ENCODE measurements at regions not wholly inside any gene's neighbourhood (a gene's known extent, or its start where the extent isn't known, plus 50 kb on each side); places are given as distances from the start of the nearest gene placed in this dataset.

DNA sequence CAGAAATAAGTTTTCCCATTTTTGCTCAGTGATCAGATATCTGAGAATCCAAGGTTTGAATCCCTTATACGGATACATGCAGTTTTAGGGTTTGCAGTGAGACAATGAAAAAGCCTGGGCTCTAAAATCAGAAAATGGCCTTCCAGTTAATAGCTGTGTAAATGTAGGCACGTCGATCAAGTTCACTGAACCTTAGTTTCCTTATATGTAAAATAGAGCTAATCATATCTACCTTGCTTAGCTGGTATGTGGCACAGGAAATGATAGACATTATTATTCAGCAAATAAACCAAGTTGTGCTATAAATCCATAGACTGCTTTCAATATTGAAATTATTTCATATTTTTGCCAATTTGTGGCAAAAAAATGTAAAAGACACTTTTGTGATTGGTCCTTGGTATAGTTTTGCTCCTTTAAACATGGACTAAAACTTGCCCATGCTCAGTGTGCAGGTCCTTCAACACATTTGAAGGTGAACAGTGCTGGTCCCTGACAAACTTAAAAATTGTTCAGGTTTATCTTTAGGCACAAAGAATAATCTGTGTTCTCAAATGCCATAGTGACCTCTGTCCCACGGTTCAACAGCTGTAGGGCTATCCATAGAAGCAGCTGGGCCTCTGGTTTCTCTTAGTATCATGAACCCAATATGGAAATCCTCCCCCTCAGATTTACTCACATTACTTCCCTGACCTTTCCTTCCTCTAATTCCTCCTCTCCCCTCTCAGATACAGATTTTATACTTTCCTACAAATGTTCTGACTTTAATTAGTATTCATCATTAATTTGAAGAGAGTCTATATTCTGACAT lies 51.0 kb downstream of the CCDC54 start:
- H3K4me3 ChIP-seq (ENCODE audit: insufficient read depth, low read length), result no peak overlapping the region
- no peaks in the 10 kb centered on the region for H3K36me3 ChIP-seq (ENCODE audit: insufficient read depth, low read length)
- no peaks in the 10 kb centered on the region for H4K20me1 ChIP-seq (ENCODE audit: insufficient read depth, low read length)
- DNase-seq (ENCODE audit: insufficient read length, low spot score, missing footprints), result no peak
- H3K27ac ChIP-seq (ENCODE audit: low read depth, low read length), result no peak overlapping the region
- H3K79me2 ChIP-seq (ENCODE audit: insufficient read depth, low read length), result no peaks in the 10 kb centered on the region
- H3K9me3 ChIP-seq (ENCODE audit: low read depth, low read length), result no peaks in the 10 kb centered on the region
- no peaks in the 10 kb centered on the region for H3K27me3 ChIP-seq (ENCODE audit: insufficient read depth, low read length)
- TF ChIP-seq, protein P1, sequence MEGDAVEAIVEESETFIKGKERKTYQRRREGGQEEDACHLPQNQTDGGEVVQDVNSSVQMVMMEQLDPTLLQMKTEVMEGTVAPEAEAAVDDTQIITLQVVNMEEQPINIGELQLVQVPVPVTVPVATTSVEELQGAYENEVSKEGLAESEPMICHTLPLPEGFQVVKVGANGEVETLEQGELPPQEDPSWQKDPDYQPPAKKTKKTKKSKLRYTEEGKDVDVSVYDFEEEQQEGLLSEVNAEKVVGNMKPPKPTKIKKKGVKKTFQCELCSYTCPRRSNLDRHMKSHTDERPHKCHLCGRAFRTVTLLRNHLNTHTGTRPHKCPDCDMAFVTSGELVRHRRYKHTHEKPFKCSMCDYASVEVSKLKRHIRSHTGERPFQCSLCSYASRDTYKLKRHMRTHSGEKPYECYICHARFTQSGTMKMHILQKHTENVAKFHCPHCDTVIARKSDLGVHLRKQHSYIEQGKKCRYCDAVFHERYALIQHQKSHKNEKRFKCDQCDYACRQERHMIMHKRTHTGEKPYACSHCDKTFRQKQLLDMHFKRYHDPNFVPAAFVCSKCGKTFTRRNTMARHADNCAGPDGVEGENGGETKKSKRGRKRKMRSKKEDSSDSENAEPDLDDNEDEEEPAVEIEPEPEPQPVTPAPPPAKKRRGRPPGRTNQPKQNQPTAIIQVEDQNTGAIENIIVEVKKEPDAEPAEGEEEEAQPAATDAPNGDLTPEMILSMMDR (IDR thresholded peaks at IDR 0.05; ENCODE audit: extremely low read depth, low read depth, low read length), result no peak
- H2AFZ ChIP-seq (ENCODE audit: low read length), result no peak overlapping the region
- H3K4me2 ChIP-seq (ENCODE audit: insufficient read depth, low read length), result no peak overlapping the region
- H3K4me1 ChIP-seq (ENCODE audit: insufficient read depth, low read length), result peaks cover 9% of the 10 kb centered on the region

DNA sequence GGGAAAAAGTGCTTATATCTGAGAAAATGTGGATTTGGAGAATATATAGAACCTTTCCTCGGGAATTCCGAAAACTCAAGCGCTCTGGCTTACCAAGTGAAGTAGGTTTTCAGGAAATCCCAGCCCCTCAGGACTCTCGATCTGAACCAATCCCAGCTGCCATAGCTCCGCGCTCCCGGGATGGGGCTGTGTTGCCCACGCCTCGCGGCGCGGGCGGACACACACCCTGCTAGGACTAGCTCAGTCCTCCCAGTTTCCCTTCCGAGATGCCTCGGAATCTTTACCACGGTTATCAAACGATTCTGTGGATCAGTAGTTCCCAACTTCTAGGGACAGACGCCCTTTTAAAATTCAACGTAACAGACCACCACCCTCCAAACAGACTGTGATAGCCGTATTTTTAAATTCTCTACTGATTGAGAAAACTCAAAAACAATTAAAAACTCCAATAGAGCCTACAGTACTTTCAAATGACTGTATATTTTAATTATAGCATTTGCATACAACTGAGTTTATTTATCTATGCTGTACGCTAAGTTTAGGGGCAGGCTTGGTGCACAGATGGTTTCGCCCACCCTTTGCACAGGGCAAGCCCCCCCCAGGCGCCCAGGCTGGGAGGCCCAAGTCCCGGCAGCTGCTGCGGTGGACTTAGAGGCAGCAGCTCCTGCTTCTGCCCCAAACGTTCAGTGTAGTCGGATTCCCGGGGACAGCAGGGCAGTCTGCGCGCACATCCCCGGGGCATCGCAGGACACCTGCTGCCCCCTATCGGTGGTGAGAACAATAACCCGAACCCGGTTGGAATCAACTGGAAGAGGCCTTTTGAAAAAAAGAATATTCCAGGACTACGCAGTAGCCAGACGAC lies 52.3 kb downstream of the CCDC54 start:
- H3K4me1 ChIP-seq (ENCODE audit: insufficient read depth, low read length), result peaks cover 9% of the 10 kb centered on the region
- H3K9me3 ChIP-seq (ENCODE audit: low read depth, low read length), result no peaks in the 10 kb centered on the region
- no peaks in the 10 kb centered on the region for H4K20me1 ChIP-seq (ENCODE audit: insufficient read depth, low read length)
- no peaks in the 10 kb centered on the region for H3K79me2 ChIP-seq (ENCODE audit: insufficient read depth, low read length)
- peak; percentile 98 for DNase-seq (ENCODE audit: insufficient read length, low spot score, missing footprints)
- H2AFZ ChIP-seq (ENCODE audit: low read length), result peak overlapping the region; percentile 93
- TF ChIP-seq, protein P1 (IDR thresholded peaks at IDR 0.05; ENCODE audit: extremely low read depth, low read depth, low read length), result peak; percentile 89
- no peaks in the 10 kb centered on the region for H3K36me3 ChIP-seq (ENCODE audit: insufficient read depth, low read length)
- peak overlapping the region; percentile 53 for H3K27ac ChIP-seq (ENCODE audit: low read depth, low read length)
- peak overlapping the region; percentile 67 for H3K4me3 ChIP-seq (ENCODE audit: insufficient read depth, low read length)
- no peaks in the 10 kb centered on the region for H3K27me3 ChIP-seq (ENCODE audit: insufficient read depth, low read length)
- peak overlapping the region; percentile 95 for H3K4me2 ChIP-seq (ENCODE audit: insufficient read depth, low read length)

DNA sequence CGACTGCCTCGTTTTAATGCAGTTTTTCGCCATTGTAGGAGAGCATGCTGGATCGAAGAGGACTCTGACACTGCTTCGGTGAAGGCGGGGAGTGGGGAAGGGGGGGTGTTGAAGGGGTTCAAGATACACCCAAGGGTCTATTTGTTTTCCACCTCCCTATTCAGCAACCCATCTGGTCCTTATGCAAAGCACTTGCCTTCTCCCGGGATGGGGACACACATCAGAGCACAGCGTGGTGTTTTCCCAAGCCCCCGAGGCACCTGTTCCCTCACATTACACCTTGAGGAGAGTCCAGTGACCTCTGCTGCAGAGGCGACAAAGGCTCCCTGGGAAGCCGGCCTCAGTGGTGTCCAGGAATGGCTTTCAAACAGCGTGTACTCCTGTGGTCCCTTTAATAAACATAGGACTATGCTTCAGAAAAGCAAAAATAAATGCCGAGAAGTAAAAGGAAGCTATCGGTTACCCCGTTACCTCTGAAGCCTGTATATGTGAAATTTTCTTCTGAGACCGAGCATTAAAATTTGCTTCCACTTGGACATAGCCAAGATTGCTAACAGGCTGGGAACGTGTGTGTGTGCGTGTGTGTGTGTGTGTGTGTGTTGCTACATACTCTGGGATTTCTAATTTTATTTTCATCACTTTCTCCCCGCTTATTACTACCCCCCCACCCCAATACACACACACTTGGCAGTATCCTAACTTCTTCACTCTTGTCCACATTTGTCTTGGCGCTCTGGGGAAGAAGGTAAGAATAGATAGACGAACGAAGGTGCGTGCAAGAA lies 53.2 kb downstream of the CCDC54 start:
- no peaks in the 10 kb centered on the region for H3K9me3 ChIP-seq (ENCODE audit: low read depth, low read length)
- peaks cover 9% of the 10 kb centered on the region for H3K4me1 ChIP-seq (ENCODE audit: insufficient read depth, low read length)
- H4K20me1 ChIP-seq (ENCODE audit: insufficient read depth, low read length), result no peaks in the 10 kb centered on the region
- TF ChIP-seq, protein P1 (IDR thresholded peaks at IDR 0.05; ENCODE audit: extremely low read depth, low read depth, low read length), result no peak
- peak overlapping the region; percentile 67 for H3K4me3 ChIP-seq (ENCODE audit: insufficient read depth, low read length)
- peak overlapping the region; percentile 95 for H3K4me2 ChIP-seq (ENCODE audit: insufficient read depth, low read length)
- H2AFZ ChIP-seq (ENCODE audit: low read length), result peak overlapping the region; percentile 93
- peak; percentile 73 for DNase-seq (ENCODE audit: insufficient read length, low spot score, missing footprints)
- no peaks in the 10 kb centered on the region for H3K36me3 ChIP-seq (ENCODE audit: insufficient read depth, low read length)
- no peaks in the 10 kb centered on the region for H3K79me2 ChIP-seq (ENCODE audit: insufficient read depth, low read length)
- H3K27ac ChIP-seq (ENCODE audit: low read depth, low read length), result peak overlapping the region; percentile 35
- no peaks in the 10 kb centered on the region for H3K27me3 ChIP-seq (ENCODE audit: insufficient read depth, low read length)

Data from osteoblast (primary cell).